Non-pigmented ciliary epithelial cell (primary cell): ENCODE measurements at regions not wholly inside any gene's neighbourhood (a gene's known extent, or its start where the extent isn't known, plus 50 kb on each side); places are given as distances from the start of the nearest gene placed in this dataset.
"Not testable (repeated sequence)": the region's sequence is repeated elsewhere in the genome, so short reads cannot be mapped to it uniquely, and the experiment has no call there.

Experiments
- DNase-seq: peaks from one replicate; pipeline ENCODE4 v3.0.0-alpha.2; 2010; ENCODE audit warnings: low read depth

DNA sequence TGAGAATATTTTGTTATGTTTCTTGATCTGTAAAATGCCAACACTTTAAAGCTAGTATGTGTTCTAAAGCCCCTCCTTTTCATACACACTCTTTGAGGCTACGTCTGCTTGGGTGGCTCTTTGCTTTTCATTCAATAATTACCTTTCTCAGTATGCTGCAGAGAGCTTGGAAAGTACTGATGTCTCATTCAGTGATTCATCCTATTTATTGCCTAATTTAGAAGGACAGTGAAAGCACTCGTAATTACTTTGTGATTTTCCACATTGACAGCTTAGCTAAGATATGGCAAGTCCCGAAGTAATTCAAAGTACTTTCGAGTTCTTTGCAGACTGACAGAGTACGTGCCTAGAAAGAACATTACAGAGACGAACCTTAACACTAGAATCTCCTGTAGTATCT is 57.2 kb downstream of the BMP15 start:
- DNase-seq: no peak

DNA sequence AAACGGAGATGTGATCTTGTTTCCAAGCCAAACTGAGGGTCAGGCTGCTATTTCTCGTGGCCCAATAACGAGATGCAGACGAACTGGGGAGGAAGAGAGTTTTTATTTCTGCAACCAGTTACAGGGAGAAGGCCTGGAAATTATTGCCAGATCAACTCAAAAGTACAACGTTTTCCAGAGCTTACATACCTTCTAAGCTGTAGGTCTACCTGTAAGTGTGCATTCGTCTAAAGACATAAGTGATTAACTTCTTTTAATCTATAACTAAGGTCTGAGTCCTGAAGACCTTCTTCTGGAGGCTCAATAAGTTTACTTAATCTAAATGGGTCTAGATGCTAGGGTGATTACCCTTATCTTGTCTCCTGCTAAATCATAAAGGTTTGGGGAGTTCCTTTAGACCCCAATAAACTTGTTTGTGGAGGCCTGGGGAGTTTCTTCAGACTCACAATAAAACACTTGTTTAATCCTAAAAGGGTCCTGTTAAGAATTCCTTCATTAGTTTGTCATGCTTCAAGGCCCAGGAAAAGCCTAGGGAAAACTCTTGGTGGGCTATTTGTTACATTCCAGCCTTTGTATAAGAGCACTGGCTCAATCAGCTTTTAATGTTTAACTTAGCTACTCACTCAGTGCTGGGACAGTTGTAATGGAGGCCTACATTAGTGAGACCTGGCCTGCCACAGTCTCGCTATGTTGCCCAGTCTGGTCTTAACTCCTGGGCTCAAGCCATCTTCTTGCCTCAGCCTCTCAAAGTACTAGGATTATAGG is 58.5 kb downstream of the BMP15 start:
- DNase-seq: not testable (repeated sequence)

DNA sequence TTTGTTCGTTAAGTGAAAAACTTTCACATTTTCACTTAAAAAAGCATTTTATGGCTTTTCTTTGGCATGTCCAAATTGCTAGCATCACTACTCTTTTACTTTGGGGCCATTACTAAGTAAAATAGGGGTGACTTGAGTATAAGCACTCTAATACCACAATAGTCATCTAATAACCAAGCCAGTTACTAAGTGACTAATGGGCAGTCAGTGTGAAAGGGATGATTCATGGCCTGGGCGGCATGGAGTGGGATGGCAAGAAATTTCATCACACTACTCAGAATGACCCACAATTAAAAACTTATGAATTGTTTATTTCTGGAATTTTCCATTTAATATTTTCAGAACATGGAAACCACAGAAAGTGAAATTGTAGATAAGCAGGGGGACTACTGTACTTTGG is 60.9 kb downstream of the BMP15 start:
- no peak for DNase-seq

DNA sequence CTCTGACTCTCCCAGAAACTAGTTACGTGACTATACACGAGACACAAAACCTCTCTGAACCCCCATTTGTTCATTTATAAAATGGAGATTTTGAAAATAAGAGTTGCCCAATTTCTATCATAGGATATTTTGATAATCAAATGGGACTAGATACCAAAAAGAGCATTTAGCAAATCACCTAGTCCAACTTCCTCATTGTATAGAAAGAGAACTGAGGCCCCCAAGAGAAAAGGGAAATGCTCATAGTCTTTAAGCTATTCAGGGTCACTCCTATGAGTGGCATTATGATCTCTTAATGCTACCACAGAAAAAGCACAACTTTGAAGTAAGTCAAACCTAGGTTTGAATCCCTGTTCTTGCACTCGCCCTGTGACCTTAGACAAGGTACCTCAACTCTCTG is 62.7 kb downstream of the BMP15 start:
- no peak for DNase-seq

DNA sequence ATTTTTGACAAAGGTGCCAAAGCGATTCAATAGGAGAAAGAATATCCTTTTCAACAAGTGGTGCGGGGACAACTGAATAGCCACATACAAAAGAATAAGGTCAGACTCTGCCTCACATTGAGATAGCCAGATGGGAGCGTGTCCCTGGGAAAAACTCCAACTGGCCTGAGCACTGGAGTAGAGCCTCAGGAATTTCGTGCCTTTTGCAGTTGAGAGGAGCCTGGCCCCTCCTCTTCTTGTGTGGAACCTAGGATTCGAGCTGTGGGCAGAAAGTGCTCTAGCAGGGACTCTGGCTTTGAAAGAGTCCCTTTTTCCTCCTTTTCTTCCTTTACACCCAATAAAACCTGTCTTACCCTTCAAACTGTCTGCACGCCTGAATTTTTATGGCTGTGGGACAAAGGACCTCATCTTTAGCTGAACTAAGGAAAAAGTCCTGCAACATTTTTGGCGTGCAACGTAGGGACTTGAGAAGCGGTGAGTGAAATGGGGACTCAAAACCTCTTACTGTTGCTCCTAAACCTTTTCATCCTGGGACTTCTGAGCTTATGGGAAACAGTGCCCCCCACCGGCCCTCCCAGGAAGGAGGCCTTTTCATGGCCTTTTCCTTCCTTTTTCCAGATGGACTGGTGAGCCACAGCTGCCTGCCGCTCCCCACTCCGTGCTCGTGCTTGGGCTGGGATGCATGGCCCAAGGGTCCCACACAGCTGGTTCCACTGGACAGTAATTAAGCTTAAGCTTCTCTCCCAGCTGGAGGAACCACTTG is 68.6 kb downstream of the BMP15 start:
- DNase-seq: no peak

DNA sequence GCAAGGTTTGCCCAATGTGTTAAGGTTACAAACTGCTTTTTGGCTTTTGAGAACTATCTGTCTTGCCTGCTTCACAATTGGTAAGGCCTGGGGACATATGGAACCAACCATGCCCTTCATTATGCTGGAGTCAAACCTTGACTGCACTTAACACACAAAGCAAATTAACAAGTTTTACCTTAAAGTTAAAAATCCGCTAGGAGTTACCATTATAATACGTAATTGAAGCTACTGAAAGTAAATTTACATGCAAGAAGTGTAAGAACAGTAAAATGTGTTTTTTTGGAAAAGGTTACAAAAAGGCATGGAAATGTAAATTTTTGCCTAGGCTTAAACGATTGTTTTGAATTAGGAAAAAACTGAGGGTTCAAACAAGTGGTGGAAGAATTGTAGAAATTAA is 69.7 kb downstream of the BMP15 start:
- no peak for DNase-seq

DNA sequence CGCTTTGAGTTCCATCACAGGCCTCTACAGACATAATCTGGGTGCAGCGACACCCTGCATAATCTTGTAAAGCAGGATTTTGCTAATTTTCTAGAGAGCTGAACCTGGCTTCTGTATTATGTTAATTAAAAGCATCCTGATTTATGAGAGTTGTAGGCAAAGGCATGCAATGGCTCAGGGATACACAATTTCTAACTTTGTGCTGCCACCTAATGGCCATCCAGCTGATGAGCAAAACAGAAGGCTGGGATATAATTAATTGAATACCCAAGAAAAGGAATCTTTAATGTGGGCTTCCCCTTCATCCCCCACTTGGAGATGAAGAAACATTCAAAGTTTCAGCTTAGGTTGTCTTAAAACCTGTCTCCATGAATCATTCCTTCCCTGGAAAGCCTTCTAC is 78.1 kb downstream of the BMP15 start:
- DNase-seq: no peak

DNA sequence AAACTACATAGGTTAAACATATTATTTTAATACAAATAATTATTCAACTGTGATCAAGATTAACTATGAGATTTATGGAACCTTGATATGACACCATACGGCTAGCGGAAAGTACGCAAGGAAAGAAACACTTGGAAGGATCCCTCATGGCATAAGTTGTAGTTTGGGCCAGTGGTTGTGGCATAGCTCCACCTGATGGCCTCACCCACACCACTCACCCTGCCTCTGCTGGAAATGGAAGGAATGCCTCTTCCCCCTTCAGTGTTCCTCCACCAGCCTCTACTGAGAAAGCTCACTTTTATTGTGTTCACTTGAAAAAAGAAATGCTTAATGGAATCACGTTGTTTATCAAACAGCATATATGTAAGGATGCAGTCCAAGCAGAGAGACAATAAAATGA is 86.4 kb downstream of the BMP15 start:
- DNase-seq: no peak

DNA sequence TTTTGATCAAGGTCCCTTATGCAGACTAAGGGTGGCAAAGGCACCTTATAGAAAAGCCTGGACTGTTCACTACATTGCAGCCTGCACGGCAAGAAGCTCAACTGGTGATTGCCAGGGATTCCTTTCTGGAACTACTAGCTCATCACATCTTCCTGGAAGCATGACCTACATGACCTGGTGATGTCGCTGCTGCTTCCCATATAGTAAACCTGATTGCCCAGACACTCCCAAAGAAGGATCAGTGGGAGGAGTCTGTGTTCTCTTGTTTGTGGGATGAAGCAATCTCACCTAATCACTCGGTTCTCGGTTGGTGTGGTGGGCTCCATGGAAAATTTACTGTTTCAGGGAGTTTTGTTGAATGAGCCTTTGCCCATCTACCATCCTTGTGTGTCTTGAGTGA is 89.8 kb downstream of the BMP15 start:
- DNase-seq: not testable (repeated sequence)

DNA sequence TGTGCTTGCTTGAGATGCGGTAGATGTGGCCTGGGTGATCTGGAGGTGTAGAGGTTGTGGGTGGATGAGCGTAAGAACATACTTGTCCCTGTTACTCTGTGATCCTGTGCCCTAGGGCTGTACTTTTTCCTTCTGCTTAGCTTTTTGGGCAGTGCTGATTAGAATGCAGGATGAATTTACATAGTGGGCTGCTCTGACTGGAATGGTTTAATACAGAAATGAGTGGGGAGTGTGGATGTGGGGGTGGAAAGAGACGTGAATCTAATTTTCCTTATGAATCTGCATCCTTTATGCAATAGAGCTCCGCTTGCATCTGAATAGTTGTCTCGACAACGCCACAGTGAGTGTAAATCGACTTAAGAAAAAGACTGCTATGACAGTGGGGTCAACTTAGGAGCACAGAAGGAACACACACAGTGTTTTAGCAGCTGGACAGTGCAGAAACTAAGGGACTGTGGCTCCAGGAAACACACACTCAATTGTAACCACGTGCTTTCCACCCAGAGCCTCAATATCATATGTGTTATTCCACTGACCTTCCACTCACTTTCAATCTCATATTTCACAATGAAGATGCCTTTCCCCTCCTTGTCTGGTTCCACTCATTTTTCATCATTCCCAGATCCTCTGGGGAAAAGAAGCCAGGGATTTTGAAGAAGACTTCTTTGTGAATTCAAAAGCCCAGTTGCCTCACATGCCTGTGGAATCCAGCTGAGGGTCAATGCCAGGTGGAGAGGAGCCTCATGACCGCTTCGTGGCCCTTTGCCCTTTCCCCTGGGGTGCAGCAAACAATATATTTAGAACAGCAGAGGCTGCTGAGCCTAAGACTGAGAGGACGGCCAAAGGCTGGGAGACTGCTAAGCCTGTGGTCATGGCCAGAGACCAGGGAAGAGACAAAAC is 91.4 kb downstream of the BMP15 start:
- not testable (repeated sequence) for DNase-seq

DNA sequence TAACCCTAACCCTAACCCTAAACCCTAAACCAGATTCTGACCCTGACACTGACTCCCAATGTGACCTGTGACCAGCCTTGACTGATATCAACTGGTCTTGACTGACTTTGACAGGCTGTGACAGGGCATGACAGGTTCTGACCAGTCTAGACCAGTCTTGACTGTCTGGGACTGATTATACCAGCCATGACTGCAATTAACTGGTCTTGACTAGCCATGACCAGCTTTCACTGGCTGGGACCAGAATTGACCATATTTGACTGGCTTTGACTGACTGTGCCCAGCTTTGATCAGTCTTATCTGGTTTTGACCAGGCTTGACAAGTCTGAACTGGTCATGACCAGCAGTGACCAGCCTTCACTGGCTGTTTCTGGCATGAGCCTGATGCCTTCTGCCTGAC is 95.5 kb downstream of the BMP15 start:
- DNase-seq: no peak

DNA sequence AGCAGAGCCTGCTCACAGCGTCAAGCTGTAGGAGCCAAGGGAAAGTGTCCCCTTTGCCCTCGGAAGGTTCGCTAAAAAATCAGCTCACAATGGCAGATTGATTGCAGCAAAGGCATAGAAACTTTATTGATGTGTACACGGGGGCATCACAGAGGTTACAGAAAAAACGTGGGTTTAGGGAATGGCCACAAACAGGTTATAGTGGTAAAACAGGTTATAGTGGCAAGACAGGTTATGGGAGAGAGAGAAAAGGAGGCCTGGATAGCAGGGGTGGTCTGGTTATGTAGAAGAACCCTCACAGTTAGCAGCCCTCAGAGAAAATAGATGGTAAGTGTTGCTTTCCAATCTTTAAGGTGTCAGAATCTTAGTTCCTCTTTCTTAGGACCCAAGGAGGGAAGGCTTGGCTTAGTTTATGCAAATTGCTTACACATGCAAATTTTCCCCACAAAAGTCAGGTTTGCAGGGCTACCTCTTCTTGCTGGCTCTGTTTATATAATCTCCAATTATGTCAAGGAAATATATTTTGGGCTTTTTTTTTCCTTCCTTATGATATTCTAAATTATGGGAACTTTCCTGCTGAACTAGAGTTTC is 113.7 kb downstream of the BMP15 start:
- no peak for DNase-seq

DNA sequence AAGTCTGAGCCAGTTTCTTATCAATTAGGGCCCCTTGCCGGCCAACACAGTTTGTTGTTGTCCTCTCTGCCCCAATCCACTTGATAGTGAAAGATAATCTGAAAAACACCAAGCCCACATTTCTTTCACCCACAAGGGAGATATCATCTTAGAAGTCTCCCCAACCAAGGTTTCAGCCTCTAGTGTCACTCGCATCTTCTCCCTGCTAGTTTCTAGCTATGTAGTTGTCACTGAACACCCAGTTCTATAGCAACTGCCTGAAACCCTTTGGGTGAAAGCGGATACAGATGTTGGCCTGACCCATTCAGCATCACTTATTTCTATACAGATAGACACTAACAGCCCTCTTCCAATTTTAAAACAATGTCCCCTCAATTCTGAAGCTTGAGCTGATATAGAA is 116.3 kb downstream of the BMP15 start:
- no peak for DNase-seq

DNA sequence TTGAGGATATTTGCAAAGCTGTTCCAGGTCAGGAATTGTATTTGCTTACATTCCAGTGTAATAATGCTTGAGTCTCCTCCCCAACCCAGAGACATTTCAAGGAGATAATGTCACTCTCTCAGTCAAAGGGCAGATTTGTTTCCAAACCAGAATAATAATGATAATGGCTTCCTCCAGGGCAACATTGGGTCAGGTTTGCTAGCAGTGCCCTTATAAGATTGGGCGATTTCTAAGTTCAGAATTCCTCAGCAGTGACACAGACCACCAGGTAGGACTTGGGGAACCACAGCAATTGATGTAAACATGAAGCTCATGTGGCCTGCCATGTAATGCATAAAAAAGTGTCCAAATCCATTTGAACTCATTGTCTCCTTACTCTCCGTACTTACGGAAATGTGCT is 125.2 kb downstream of the BMP15 start:
- no peak for DNase-seq

DNA sequence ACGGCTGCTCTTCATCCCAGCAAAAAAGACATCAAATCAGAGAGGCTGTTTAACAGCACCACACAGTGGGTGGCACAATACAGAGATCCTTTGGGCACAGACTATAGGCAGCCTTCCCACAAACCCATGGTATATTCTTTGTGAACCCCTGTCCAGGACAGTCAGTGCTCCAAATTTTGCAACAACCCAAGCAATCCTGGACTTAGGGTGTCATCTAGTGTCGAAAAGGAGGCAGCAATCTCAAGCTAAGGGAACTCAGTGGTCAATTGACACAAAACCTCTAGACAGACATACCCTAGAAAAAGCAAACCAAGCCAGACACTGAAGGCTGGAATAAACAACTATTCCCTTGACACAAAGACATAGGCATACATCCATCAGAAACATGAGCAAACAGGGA is 137.4 kb downstream of the BMP15 start:
- DNase-seq: no peak

DNA sequence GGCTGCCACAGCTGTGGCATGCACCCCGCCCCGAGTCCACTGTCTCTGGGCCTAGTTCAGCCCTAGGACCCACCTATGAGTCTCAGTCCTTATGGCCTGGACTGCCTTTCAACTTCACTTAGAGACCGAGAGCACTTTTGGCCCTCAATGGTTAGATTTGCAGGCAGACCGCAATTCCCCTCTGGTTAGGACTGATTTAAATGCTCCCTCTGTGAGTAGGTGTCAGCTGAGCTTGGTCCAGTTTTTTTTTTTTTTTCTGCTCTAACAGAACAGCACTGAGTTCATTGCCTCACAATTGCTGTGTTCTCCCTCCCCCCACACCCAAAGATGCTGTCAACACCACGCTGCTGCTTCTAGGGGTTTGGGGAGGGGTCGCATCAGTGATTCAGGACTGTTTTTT is 143.2 kb downstream of the BMP15 start:
- no peak for DNase-seq

DNA sequence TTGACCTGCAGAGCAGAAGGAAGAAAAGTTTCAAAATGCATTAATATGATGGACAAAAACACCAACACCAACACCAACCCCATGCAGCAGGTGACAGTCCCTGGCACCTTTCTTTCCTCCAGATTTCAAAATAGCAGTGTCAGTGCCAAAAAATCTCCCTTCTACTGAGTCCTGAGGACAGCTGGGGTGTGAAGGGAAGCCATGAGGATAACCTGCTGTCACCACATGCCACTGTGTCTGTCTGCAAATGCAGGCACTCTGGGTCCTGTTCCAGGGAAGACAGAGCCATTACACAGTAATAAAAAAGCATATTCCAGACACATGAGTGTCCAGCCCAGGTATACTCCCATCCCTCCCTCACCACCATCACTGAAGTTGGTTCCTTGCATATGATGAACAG is 187.5 kb downstream of the BMP15 start:
- DNase-seq: no peak

DNA sequence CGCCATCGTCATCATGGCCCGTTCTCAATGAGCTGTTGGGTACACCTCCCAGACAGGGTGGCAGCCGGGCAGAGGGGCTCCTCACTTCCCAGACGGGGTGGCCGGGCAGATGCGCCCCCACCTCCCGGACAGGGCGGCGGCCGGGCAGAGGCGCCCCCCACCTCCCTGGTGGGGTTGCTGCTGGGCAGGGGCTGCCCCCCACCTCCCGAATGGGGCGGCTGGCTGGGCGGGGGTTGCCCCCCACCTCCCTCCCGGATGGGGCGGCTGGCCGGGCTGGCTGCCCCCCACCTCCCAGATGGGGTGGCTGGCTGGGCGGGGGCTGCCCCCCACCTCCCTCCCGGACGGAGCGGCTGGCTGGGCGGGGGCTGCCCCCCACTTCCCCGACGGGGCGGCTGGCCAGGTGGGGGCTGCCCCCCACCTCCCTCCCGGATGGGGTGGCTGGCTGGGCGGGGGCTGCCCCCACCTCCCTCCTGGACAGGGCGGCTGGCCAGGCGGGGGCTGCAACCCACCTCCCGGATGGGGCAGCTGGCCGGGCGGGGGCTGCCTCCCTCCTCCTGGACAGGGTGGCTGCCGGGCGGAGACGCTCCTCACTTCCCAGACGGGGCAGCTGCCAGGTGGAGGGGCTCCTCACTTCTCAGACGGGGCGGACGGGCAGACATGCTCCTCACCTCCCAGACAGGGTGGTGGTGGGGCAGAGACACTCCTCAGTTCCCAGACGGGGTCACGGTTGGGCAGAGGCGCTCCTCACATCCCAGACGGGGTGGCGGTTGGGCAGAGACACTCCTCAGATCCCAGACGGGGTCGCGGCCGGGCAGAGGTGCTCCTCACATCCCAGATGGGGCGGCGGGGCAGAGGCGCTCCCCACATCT is 208.8 kb downstream of the BMP15 start:
- DNase-seq: not testable (repeated sequence)

DNA sequence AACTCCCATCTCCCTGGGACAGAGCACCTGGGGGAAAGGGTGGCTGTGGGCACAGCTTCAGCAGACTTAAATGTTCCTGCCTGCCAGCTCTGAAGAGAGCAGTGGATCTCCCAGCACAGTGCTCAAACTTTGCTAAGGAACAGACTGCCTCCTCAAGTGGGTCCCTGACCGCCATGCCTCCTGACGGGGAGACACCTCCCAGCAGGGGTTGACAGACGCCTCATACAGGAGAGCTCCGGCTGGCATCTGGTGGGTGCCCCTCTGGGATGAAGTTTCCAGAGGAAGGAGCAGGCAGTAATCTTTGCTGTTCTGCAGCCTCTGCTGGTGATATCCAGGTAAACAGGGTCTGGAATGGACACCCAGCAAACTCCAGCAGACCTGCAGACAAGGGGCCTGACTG is 206.9 kb upstream of the NUDT10 start:
- not testable (repeated sequence) for DNase-seq

DNA sequence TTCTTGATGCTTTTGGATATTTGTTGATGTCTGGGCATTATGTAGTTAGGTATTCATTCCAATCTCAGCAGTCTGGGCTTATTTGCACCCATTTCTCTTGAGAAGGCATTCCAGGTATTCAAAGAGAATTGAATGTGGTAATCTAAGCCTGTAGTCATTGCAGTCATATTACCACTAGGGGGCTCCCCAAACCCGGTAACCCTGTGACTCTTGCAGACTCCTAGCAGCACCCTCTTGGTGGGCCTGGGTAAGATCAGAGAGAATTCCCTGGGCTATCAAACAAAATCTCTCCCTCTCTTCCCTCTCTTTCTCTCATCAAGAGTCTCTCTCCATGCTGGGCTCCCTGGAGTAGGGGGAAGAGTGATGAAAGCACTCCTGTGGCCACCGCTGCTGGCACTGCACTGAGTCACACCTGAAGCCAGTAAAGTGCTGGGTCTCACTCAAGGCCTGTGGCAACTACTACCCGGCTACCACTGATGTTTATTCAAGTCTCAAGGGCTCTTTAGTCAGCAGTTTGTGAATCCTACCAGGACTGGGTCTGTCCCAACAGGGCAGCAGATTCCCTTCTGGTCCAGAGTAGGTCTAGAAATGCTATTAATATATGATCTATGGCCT is 187.7 kb upstream of the NUDT10 start:
- peak; percentile 5 for DNase-seq

DNA sequence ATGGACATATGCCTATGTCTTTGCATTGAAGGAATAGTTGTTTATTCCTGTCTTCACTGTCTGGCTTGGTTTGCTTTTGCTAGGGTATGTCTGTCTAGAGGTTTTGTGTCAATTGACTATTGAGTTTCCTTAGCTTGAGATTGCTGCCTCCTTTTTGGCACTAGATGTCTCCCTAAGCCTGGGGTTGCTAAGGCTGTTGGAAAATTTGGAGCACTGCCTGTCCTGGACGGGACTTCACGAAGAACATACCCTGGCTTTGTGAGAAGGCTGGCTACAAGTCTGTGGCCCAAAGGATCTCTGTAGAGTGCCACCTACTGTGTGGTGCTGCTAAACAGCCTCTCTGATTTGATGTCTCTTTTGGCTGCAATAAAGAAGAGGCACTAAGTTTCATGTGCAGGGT is 183.8 kb upstream of the NUDT10 start:
- no peak for DNase-seq
